OCI-LY7 (cell line): ENCODE measurements at regions not wholly inside any gene's neighbourhood (a gene's known extent, or its start where the extent isn't known, plus 50 kb on each side); places are given as distances from the start of the nearest gene placed in this dataset.

Source experiments
- CTCF ChIP-seq: fragments of 200-600 bp; sonication (generic); conservative IDR thresholded peaks from 2 replicates; pipeline ENCODE4 v1.5.1; 2014; ENCODE audit warnings: mild to moderate bottlenecking, antibody characterized with exemption, low read length, moderate library complexity, mixed read lengths
- EZH2phosphoT487 ChIP-seq: fragments of 200-600 bp; sonication (generic); IDR thresholded peaks from 2 replicates; pipeline ENCODE4 v1.6.1; 2018; ENCODE audit warnings: low read depth, borderline replicate concordance, mild to moderate bottlenecking, mixed run types, antibody characterized with exemption, low read length, moderate library complexity, mixed read lengths

GRCh38 chr2:239671916-239672849 lies 271.4 kb upstream of the HDAC4 start:
- TF ChIP-seq CTCF (no peak), EZH2phosphoT487 (no peak)
